ENCODE measurements at regions not wholly inside any gene's neighbourhood (a gene's known extent, or its start where the extent isn't known, plus 50 kb on each side); places are given as distances from the start of the nearest gene placed in this dataset.

DNA sequence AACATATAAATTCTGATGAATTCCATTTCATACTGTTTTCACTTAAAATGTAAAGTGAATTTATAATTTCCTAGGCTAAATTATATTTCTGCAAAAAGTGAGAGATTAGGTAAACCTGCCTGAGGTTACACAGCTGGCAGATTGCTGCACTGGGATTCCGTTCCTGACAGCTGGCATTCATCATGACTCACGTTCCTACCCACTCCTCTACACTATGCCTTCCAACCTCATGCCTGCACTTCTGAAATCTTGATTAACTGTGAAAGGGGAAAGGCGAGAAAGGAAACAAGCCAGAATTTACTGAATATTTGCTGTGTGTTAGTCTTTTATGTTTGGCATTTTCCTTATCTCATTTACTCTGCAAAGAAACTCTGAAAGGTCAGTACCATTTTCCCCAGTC, 73.3 kb upstream of the MON1B start:
- Histone ChIP-seq H3K9ac (ENCODE audit: extremely low read depth, low read length, poor library complexity, severe bottlenecking) (no peak overlapping the region), H3K4me3 (ENCODE audit: low read length) (no peak overlapping the region), H3K27me3 (ENCODE audit: control insufficient read depth, insufficient read depth, low read length, poor library complexity, severe bottlenecking) (no peaks in the 10 kb centered on the region), H3K9me3 (ENCODE audit: control insufficient read depth, low read length) (no peaks in the 10 kb centered on the region), H3K4me1 (ENCODE audit: control insufficient read depth, insufficient read depth, low read length) (no peaks in the 10 kb centered on the region), H3K36me3 (ENCODE audit: control insufficient read depth, insufficient read depth, low read length) (no peaks in the 10 kb centered on the region), H3K27ac (ENCODE audit: low read depth, low read length) (no peak overlapping the region)
- Mint-ChIP-seq H3K27me3 (ENCODE audit: insufficient read depth) (peaks cover 3% of the 10 kb centered on the region), H3K4me1 (peaks cover 16% of the 10 kb centered on the region), H3K9me3 (no peaks in the 10 kb centered on the region), H3K4me3 (no peak overlapping the region), H3K36me3 (ENCODE audit: low read depth) (no peaks in the 10 kb centered on the region), H3K27ac (no peak overlapping the region)
- no peak for DNase-seq
- WGBS, 2 experiments (ENCODE audit: insufficient coverage in 1 of 2, insufficient read length in 1 of 2), result 96% methylated on average over 3 of the region's 3 CpGs; no CpG with 5 or more reads in 1 of the 2 experiments
- TF ChIP-seq, protein P1, sequence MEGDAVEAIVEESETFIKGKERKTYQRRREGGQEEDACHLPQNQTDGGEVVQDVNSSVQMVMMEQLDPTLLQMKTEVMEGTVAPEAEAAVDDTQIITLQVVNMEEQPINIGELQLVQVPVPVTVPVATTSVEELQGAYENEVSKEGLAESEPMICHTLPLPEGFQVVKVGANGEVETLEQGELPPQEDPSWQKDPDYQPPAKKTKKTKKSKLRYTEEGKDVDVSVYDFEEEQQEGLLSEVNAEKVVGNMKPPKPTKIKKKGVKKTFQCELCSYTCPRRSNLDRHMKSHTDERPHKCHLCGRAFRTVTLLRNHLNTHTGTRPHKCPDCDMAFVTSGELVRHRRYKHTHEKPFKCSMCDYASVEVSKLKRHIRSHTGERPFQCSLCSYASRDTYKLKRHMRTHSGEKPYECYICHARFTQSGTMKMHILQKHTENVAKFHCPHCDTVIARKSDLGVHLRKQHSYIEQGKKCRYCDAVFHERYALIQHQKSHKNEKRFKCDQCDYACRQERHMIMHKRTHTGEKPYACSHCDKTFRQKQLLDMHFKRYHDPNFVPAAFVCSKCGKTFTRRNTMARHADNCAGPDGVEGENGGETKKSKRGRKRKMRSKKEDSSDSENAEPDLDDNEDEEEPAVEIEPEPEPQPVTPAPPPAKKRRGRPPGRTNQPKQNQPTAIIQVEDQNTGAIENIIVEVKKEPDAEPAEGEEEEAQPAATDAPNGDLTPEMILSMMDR (conservative IDR thresholded peaks at IDR 0.05), result no peak

DNA sequence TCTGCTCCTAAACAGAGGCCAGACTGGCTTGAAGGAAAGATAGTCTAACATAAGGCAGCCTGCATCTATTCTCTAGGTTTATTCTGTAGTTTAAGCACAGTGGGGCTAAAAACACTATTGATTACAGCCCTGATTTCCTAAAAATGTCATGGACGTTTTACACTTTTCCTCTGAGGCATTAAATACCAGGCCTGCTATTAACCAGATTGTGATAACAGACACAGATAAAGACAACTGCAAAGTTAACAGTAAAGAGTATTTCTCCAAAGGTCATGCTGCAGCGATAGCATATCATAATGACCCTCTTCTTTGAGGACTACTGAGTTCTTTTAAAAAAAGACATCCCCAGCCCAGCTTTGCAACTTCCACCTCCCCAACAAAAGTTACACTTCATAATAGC, 59.6 kb upstream of the MON1B start:
- Mint-ChIP-seq H3K9me3 (peaks cover 9% of the 10 kb centered on the region), H3K27ac (no peak overlapping the region), H3K4me1 (peaks cover 45% of the 10 kb centered on the region), H3K36me3 (ENCODE audit: low read depth) (no peaks in the 10 kb centered on the region), H3K27me3 (ENCODE audit: insufficient read depth) (peaks cover 8% of the 10 kb centered on the region), H3K4me3 (no peak overlapping the region)
- H3K9ac ChIP-seq (ENCODE audit: extremely low read depth, low read length, poor library complexity, severe bottlenecking), result no peak overlapping the region
- DNase-seq, result no peak
- no peaks in the 10 kb centered on the region for H3K36me3 ChIP-seq (ENCODE audit: control insufficient read depth, insufficient read depth, low read length)
- H3K4me1 ChIP-seq (ENCODE audit: control insufficient read depth, insufficient read depth, low read length), result peaks cover 11% of the 10 kb centered on the region
- H3K9me3 ChIP-seq (ENCODE audit: control insufficient read depth, low read length), result peaks cover 7% of the 10 kb centered on the region
- WGBS, 2 experiments (ENCODE audit: insufficient coverage in 1 of 2, insufficient read length in 1 of 2), result 70 to 93% methylated on average over 2 of the region's 2 CpGs
- H3K27ac ChIP-seq (ENCODE audit: low read depth, low read length), result no peak overlapping the region
- TF ChIP-seq, protein P1 (conservative IDR thresholded peaks at IDR 0.05), result no peak
- H3K4me3 ChIP-seq (ENCODE audit: low read length), result no peak overlapping the region
- no peaks in the 10 kb centered on the region for H3K27me3 ChIP-seq (ENCODE audit: control insufficient read depth, insufficient read depth, low read length, poor library complexity, severe bottlenecking)

DNA sequence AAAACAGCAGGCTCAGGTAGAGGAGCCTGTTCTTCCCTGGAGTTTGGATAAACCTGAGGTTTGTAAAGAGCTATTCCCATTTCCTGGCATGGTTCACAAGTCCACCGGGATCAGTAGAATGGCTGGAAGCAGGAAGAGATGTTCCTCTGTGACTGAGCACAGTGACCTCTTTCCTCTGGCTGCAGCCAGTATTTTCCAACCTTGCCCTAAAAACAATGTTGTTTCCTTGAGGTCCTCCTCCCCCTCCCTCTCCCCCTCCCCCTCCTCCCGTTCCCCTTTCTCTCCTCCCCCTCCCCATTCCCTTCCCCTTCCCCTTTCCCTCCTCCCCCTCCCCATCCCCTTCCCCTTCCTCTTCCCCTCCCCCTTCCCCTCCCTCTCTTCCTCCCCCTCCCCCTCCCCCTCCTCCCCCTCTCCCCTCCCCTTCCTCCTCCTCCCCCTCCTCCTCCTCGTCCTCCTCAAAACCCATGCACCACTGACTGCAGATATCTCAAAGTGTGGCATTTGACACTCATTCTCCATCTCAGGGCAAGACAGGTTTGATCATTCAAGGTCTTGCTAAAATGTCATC, 58.9 kb upstream of the MON1B start:
- peaks cover 15% of the 10 kb centered on the region for H3K27me3 Mint-ChIP-seq (ENCODE audit: insufficient read depth)
- H3K27ac Mint-ChIP-seq, result no peak overlapping the region
- Histone ChIP-seq H3K4me3 (ENCODE audit: low read length) (no peak overlapping the region), H3K4me1 (ENCODE audit: control insufficient read depth, insufficient read depth, low read length) (peaks cover 11% of the 10 kb centered on the region), H3K9ac (ENCODE audit: extremely low read depth, low read length, poor library complexity, severe bottlenecking) (no peak overlapping the region), H3K36me3 (ENCODE audit: control insufficient read depth, insufficient read depth, low read length) (no peaks in the 10 kb centered on the region), H3K27me3 (ENCODE audit: control insufficient read depth, insufficient read depth, low read length, poor library complexity, severe bottlenecking) (no peaks in the 10 kb centered on the region), H3K9me3 (ENCODE audit: control insufficient read depth, low read length) (peaks cover 7% of the 10 kb centered on the region), H3K27ac (ENCODE audit: low read depth, low read length) (no peak overlapping the region)
- no peaks in the 10 kb centered on the region for H3K36me3 Mint-ChIP-seq (ENCODE audit: low read depth)
- H3K4me1 Mint-ChIP-seq, result peaks cover 45% of the 10 kb centered on the region
- peaks cover 9% of the 10 kb centered on the region for H3K9me3 Mint-ChIP-seq
- no peak overlapping the region for H3K4me3 Mint-ChIP-seq
- 40 to 56% methylated on average over 1 to 2 of the region's 3 CpGs for WGBS, 2 experiments (ENCODE audit: insufficient coverage in 1 of 2, insufficient read length in 1 of 2)
- no peak for DNase-seq
- TF ChIP-seq, protein P1 (conservative IDR thresholded peaks at IDR 0.05), result no peak
